ENCODE measurements at regions not wholly inside any gene's neighbourhood (a gene's known extent, or its start where the extent isn't known, plus 50 kb on each side); places are given as distances from the start of the nearest gene placed in this dataset.

DNA sequence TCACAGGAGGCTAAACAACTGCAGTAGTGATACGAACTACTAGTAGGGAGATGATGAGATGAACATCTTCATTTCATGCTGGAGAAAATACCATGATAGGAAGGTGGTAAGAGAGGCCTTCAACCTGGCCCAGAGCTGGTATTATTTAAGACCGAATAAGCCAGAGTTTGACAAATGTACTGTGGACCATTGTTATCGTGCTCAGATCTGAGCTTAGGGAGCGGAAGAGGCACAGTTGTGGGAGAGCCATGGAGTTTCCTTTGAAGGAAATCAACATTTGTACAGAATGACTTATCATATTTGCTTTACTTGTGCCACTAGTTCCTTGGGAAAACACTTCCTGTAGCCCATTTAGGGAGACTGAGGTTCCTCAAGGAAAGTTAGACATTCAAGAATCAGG is 260.6 kb upstream of the TNP1 start:
- DNase-seq (ENCODE audit: low read depth) = no peak
- TF ChIP-seq, protein P1, sequence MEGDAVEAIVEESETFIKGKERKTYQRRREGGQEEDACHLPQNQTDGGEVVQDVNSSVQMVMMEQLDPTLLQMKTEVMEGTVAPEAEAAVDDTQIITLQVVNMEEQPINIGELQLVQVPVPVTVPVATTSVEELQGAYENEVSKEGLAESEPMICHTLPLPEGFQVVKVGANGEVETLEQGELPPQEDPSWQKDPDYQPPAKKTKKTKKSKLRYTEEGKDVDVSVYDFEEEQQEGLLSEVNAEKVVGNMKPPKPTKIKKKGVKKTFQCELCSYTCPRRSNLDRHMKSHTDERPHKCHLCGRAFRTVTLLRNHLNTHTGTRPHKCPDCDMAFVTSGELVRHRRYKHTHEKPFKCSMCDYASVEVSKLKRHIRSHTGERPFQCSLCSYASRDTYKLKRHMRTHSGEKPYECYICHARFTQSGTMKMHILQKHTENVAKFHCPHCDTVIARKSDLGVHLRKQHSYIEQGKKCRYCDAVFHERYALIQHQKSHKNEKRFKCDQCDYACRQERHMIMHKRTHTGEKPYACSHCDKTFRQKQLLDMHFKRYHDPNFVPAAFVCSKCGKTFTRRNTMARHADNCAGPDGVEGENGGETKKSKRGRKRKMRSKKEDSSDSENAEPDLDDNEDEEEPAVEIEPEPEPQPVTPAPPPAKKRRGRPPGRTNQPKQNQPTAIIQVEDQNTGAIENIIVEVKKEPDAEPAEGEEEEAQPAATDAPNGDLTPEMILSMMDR (conservative IDR thresholded peaks at IDR 0.05; ENCODE audit: low read depth, low read length) = no peak
- no peak overlapping the region for H3K4me3 ChIP-seq (ENCODE audit: low read length)

DNA sequence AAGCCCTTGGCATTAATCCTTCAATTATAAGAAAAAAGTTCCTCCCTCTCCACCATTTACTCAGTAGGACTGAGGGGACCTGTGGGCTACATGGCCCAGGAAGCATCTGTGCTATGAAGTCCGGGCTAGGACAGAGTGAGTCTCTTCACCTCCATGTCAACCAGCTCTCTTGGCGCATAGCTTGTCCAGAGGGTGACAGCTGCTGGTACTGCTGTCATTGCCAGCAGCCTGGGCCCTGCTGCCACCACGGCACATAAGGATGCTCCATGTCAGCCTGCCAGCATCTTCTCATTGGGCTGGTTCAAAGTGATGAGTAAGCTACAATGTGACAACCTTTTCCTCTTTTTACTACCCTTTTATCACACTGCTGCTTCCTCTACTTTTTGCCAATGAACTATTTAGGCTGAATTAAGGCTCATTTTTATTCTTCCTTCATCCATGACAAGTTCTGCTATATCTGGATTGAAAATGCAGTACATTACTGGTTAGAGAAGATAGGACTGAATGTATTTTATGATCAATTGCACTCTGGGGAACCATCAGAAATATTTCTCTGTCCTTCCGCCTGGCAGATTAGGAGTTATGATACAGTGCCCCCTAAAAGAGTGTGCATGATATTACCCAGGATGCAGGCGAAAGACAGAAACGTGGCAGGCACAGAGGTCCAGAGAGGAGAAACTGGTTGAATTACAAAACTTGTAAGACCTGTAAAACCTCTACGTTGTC is 258.9 kb upstream of the TNP1 start:
- no peak overlapping the region for H3K4me3 ChIP-seq (ENCODE audit: low read length)
- no peak for DNase-seq (ENCODE audit: low read depth)
- TF ChIP-seq, protein P1 (conservative IDR thresholded peaks at IDR 0.05; ENCODE audit: low read depth, low read length) = no peak

DNA sequence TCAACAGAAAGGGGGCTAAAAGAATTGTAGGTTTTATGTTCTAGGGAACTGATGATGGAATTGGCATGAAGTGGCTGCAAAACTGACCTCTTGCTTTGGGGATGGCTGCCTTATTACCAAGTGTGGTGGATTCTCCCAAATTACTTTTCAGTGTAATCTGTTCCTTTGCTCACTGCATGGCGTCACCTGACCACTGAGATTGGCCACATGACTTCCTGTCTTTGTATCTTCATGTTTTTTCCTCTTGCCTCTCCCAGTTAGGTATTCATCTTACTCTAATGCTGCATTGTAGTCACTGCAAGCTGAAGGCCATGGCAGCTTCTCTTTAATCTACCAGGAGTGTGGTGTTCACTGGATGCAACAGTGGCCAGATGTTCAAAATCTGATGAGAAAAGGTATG is 257.7 kb upstream of the TNP1 start:
- DNase-seq (ENCODE audit: low read depth) = no peak
- TF ChIP-seq, protein P1 (conservative IDR thresholded peaks at IDR 0.05; ENCODE audit: low read depth, low read length) = no peak
- no peak overlapping the region for H3K4me3 ChIP-seq (ENCODE audit: low read length)

DNA sequence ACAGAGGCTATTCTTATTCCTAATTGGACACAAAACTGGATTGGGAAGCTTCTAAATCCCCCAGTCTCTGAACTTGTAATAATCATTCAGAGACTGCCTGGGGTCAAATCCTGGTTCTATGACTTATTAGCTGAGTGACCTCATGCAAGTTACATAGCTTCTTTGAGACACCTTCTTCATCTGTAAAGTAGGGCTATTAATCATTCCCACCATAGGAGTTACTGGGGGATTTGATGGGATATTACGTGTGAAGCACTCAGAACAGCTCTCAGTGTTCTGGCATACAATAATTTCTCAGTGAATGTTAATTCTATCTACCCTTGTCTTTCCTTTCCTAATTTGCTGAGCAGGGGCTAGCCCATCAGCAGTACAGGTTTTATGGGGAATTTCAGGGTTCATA is 256.7 kb upstream of the TNP1 start:
- TF ChIP-seq, protein P1 (conservative IDR thresholded peaks at IDR 0.05; ENCODE audit: low read depth, low read length) = no peak
- no peak overlapping the region for H3K4me3 ChIP-seq (ENCODE audit: low read length)
- no peak for DNase-seq (ENCODE audit: low read depth)

DNA sequence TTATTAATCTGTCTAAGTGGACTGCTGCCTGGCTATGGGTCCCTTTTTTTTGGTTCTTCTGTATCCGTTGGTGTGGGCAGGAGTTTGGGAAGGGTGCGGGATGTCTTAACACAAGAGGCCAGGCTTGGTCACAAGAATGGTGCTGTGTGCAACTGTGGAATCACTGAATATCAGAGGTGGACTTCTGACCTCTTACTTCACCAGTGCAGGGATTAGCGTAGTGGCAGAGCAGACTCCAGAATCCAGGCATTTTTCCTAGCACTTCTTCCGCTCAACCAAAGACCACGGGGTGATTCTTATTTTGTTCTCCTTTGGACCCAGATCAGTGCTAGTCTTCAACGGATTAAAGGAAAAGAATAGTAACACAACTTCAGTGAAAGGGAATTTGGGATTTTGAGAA is 254.3 kb upstream of the TNP1 start:
- DNase-seq (ENCODE audit: low read depth) = no peak
- H3K4me3 ChIP-seq (ENCODE audit: low read length) = no peak overlapping the region
- TF ChIP-seq, protein P1 (conservative IDR thresholded peaks at IDR 0.05; ENCODE audit: low read depth, low read length) = no peak

DNA sequence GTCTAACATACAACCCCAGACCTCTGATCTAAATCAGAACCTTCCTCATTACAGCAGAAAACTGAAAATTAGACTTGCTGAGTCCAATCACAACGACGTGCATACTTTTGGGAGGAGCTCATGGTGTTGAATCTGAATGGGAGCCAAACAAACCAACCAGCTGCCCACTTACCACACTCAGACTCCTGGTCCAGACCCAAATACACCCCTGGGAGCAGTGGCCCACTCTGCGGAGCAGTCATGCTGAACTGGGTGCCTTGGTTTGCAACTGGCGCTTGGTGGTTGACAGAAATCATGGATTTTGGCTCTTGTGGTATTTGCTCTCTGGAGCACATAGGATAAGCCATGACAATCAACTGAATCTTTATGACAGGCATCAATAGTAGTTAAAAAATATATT is 253.6 kb upstream of the TNP1 start:
- TF ChIP-seq, protein P1 (conservative IDR thresholded peaks at IDR 0.05; ENCODE audit: low read depth, low read length) = no peak

DNA sequence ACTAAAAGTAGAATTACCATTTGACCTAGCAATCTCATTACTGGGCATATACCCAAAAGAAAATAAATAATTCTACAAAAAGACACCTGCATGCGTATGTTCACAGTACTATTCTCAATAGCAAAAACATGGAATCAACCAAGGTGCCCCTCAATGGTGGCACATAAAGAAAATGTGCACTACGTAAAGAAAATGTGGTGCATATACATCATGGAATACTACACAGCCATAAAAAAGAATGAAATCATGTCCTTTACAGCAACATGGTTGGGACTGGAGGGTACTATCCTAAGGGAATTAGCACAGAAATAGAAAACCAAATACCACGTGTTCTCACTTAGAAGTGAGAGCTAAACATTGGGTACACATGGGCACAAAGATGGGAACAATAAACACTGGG is 250.7 kb upstream of the TNP1 start:
- TF ChIP-seq, protein P1 (conservative IDR thresholded peaks at IDR 0.05; ENCODE audit: low read depth, low read length) = no peak
- no peak overlapping the region for H3K4me3 ChIP-seq (ENCODE audit: low read length)
- DNase-seq (ENCODE audit: low read depth) = no peak

More for the DNA sequence above, 253.6 kb upstream of the TNP1 start:
- H3K4me3 ChIP-seq (ENCODE audit: low read length) = no peak overlapping the region
- no peak for DNase-seq (ENCODE audit: low read depth)

Data from retinal pigment epithelial cell (primary cell).